Choroid plexus epithelial cell (primary cell): ENCODE measurements at regions not wholly inside any gene's neighbourhood (a gene's known extent, or its start where the extent isn't known, plus 50 kb on each side); places are given as distances from the start of the nearest gene placed in this dataset.

ENCODE experiments used
- DNase-seq: peaks from one replicate; pipeline ENCODE4 v3.0.0-alpha.2; 2010; ENCODE audit warnings: low read depth
- H3K4me3 ChIP-seq: 2 replicates; pipeline ENCODE4 v1.5.1; 2011; ENCODE audit warnings: low read depth, mild to moderate bottlenecking, control low read depth, low read length, moderate library complexity
- TF ChIP-seq, protein P1 (sequence below): conservative IDR thresholded peaks from 2 replicates; pipeline ENCODE4 v1.5.1; 2011; ENCODE audit warnings: low read depth, mild to moderate bottlenecking, control low read depth, inconsistent platforms, low read length, moderate library complexity

DNA sequence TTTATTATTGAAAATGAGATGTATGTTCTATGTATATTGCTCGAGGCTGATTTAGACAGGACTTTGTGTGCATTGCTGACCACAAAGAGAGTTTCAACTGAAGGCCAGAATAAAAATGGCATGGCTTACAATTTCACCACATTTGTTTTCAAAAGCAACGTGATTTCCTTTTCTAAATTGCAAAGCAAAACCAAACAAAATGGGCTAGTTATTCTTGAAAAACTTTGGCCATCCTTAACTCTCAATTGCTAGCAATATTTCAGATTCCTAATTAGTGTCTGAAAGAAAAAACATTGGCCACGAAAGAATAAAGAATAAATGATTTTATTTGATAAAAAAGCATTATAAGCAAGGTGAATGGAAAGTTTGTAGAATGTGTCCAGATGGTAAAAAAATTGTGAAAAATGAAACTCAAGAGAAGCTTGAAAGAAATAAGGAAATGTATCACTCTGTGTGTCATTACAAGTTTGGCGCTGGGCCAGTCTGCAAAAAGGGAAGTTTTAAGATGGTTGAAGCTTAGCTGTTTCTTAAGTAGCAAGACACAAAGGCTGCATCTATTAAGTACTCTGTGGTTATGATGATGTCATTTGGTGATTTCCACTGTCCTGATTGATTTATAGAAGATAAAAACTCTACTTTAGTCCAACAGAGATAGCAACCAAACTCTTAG, 89.2 kb upstream of the PRLR start:
- H3K4me3 ChIP-seq, result no peak overlapping the region
- peak; percentile 40 for DNase-seq
- TF ChIP-seq, protein P1, sequence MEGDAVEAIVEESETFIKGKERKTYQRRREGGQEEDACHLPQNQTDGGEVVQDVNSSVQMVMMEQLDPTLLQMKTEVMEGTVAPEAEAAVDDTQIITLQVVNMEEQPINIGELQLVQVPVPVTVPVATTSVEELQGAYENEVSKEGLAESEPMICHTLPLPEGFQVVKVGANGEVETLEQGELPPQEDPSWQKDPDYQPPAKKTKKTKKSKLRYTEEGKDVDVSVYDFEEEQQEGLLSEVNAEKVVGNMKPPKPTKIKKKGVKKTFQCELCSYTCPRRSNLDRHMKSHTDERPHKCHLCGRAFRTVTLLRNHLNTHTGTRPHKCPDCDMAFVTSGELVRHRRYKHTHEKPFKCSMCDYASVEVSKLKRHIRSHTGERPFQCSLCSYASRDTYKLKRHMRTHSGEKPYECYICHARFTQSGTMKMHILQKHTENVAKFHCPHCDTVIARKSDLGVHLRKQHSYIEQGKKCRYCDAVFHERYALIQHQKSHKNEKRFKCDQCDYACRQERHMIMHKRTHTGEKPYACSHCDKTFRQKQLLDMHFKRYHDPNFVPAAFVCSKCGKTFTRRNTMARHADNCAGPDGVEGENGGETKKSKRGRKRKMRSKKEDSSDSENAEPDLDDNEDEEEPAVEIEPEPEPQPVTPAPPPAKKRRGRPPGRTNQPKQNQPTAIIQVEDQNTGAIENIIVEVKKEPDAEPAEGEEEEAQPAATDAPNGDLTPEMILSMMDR, result no peak

DNA sequence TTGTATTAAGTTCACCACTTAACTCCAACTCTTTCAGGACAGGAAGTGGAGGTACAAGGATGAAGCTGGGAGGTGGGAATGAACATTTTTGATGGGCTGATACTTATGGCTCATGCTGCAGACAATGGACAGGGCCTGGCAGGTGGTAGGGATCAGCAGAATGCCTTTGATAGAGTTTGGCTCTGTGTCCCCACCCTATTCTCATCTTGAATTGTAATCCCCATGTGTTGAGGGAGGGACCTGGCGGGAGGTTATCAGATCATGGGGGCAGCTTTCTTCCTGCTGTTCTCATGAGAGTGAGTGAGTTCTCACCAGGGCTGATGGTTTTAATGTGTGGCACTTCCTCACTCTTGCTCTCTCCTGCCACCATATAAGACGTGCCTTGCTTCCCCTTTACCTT, 87.3 kb upstream of the PRLR start:
- no peak overlapping the region for H3K4me3 ChIP-seq
- TF ChIP-seq, protein P1, result no peak
- DNase-seq, result no peak

DNA sequence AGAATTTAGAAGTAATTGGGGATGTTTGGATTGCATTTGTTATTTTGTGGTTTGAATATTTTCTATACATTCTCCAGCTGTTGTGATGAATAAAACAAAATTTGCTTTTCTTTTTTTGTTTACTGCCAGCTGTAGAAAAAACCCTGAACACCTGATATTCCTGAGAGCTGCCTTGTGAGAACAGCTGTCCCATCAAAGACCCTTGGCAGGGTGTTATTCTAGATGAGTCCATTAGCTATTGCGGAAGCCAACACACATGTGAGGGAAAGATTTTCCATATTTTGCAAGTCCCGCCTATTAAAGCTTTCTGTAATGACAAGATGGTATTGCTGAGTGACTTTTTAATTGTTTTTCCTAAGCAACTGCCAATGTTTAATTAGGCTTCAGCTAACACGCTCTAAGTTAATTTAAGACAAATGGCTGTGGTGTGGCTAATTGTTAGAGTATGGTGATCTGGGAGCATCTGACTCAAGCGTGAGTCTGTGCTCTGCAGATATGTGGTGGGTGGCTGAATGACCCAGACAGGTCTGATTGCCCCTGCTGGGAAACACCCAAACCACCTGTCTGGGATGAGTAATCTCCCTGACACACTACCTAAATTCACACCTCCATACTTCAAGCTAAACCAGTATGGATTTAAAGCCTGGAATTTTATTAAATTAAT, 86.5 kb upstream of the PRLR start:
- DNase-seq, result no peak
- no peak overlapping the region for H3K4me3 ChIP-seq
- TF ChIP-seq, protein P1, result no peak

DNA sequence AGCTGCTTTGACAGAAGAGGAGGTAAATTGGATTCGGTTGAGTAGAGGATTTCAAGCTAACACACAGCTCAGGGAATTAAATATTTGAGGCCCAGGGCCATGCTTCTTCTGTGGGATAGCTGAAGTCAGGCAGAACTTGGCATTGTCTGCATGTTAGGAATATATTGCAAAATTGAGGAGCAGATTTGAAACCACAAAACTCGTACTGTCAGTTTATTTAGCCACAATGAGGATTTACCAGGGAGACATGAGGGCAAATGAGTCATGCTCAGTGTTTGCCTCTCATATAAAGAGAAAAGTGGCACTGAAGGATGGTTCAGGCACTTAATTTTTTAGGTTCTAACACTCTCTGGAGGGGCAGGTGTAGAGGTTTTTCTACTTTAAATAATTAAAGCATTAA, 83.0 kb upstream of the PRLR start:
- TF ChIP-seq, protein P1, result no peak
- DNase-seq, result peak; percentile 79
- H3K4me3 ChIP-seq, result no peak overlapping the region

DNA sequence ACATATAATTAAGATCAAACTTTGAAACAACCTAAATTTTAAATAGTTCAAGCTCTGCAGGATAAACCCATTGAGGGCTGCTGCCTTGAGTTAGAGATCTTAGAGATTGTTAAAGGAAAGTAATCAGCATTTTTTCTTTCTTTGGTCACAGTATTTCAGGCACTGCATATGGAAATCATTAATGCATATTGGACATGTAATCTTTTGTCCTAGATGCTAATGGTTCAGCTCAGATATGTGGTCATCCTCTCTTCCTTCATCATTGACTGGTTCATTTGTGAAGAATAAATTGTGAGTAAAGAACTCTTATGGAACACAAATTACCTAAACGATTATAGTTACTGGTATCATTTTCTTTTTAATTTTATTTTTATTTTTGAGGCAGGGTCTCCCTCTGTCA, 82.0 kb upstream of the PRLR start:
- DNase-seq, result no peak
- TF ChIP-seq, protein P1, result no peak
- no peak overlapping the region for H3K4me3 ChIP-seq

DNA sequence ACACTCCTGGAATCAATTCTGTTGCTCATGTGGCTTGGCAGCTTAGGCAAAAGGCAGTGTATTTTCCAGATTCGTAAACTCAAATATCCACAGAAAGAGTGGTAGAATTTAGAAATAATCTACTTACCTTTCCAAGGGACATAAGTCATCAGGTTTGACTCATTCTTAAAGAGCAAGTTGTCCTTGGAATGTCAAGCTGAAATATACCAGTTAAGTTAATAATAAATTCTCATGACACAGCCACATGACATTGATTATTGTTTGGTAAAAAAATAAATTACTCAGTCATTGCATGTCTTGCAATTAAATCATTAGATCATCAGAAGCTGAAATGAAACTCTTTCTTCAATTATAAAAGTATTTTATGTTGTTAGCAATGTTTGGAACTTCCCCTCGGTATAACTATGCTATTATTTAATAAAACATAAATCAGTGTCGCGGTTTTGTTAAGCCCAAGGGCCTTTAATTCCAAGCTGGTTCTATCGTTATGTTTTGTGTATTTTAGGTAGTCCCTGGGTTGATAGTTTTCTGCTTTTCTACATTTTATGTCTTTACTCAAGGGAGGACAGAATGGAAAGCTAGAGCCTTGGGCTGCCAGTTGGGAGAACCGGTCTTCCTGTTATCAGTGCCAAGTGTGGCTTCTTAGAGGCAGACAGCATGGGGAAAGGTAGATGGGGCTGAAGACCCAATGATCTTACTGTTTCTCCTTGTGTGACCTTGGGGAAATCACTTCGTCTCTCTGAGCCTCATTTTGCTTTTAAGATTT, 79.3 kb upstream of the PRLR start:
- no peak for DNase-seq
- no peak overlapping the region for H3K4me3 ChIP-seq
- TF ChIP-seq, protein P1, result no peak
